ENCODE measurements at regions not wholly inside any gene's neighbourhood (a gene's known extent, or its start where the extent isn't known, plus 50 kb on each side); places are given as distances from the start of the nearest gene placed in this dataset.

- no peaks in the 10 kb centered on the region for H3K27me3 Mint-ChIP-seq (ENCODE audit: insufficient read depth, unreplicated experiment)
- intact Hi-C loops (cut with micrococcal nuclease) = no loop called here
- no peaks in the 10 kb centered on the region for H3K36me3 Mint-ChIP-seq (ENCODE audit: insufficient read depth, unreplicated experiment)
These were observed 50.2 kb upstream of the ZNF366 start for GRCh38 chr5:72557167-72558045.

More at GRCh38 chr5:72557167-72558045, 50.2 kb upstream of the ZNF366 start:
- Mint-ChIP-seq H3K27ac (ENCODE audit: low read depth, unreplicated experiment) (no peak overlapping the region), H3K4me3 (ENCODE audit: unreplicated experiment) (no peak overlapping the region), H3K9me3 (ENCODE audit: unreplicated experiment) (no peaks in the 10 kb centered on the region), H3K4me1 (ENCODE audit: insufficient read depth, unreplicated experiment) (peaks cover 26% of the 10 kb centered on the region)
- no peak for TF ChIP-seq CTCF (IDR thresholded peaks at IDR 0.05; ENCODE audit: unreplicated experiment)
- POLR2A ChIA-PET = no interaction called here
- CTCF ChIA-PET = no interaction called here
- no TSS peak for BruUV-seq (replicated peaks)
- no peak for DNase-seq (ENCODE audit: unreplicated experiment)

All from MCF 10A (cell line).